ENCODE measurements at regions not wholly inside any gene's neighbourhood (a gene's known extent, or its start where the extent isn't known, plus 50 kb on each side); places are given as distances from the start of the nearest gene placed in this dataset.

- no peak for DNase-seq (ENCODE audit: low spot score)
Observed at GRCh38 chr20:39144757-39145156, 182.6 kb downstream of the DHX35 start.

GRCh38 chr20:39142407-39143096 is 180.4 kb downstream of the DHX35 start:
- DNase-seq (ENCODE audit: low spot score) = no peak

DNA sequence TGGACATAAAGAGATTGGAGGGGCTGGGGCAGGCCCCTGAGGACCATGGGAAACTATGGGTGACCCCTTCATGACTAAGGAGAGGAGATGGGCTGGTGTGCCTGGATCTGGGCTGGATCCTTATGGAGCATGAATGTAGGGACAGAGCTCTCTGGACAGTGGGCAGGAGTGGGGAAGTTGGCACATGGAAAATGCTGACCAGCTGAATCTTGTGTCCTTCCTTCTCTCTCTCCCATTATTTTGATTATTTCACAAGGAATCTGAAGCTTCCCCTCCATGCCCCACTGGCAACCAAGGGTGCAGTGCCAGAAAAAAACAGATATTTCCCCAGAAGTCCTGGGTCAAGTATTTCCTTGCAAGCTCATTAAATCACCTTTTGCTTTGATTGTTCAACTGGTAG is 175.2 kb downstream of the DHX35 start:
- DNase-seq (ENCODE audit: low spot score) = no peak

GRCh38 chr20:39136798-39137197 is 174.7 kb downstream of the DHX35 start:
- DNase-seq (ENCODE audit: low spot score) = no peak

- DNase-seq (ENCODE audit: low spot score) = no peak
Observed at GRCh38 chr20:39135885-39136544, 173.9 kb downstream of the DHX35 start.

DNA sequence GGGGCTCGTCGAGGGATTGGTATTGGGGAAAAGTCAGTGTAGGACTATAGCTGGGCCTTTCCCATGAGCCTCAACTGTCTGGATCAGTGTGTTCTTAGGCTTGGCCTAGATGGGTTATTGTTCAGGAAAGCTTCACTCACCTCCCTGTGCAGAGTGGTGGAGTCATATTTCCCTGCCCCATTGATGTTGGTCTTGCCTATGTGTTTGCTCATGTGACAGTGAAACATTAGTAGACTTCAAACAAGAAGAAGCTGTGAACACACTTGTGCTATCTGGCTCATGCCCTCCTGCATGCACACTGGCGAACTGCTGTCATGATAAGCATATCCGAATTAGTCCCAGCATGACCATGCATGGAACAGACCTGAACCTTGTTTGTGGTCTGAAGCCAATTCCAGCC is 171.1 kb downstream of the DHX35 start:
- DNase-seq (ENCODE audit: low spot score) = no peak

GRCh38 chr20:39132511-39132910 is 170.4 kb downstream of the DHX35 start:
- no peak for DNase-seq (ENCODE audit: low spot score)

GRCh38 chr20:39132093-39132492 is 169.9 kb downstream of the DHX35 start:
- no peak for DNase-seq (ENCODE audit: low spot score)

- no peak for DNase-seq (ENCODE audit: low spot score)
Observed at GRCh38 chr20:39130627-39131026, 168.5 kb downstream of the DHX35 start.

GRCh38 chr20:39129523-39129922 is 167.4 kb downstream of the DHX35 start:
- no peak for DNase-seq (ENCODE audit: low spot score)

DNA sequence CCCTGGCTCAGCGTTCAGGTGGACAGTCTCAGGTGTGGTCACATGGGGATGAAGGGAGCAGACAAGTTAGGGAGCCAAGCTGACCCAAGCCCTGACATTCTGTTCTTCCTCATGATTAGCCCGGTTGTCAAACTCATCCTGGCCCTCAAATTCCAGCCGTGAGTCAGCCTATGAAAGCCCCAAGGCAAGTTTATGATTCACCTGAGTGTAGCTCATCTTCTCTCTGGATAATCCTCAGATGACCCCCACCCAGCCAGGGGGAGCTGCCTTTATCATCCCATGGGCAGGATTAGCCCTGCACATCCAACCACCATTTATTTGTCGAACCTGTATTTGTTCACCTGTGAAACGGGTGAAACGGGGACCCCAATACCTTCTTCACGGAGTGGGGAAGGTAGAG is 161.9 kb downstream of the DHX35 start:
- no peak for DNase-seq (ENCODE audit: low spot score)

- no peak for DNase-seq (ENCODE audit: low spot score)
Observed at GRCh38 chr20:39123185-39123557, 161.0 kb downstream of the DHX35 start.

GRCh38 chr20:39117491-39117890 is 155.3 kb downstream of the DHX35 start:
- no peak for DNase-seq (ENCODE audit: low spot score)

- DNase-seq (ENCODE audit: low spot score) = no peak
Observed at GRCh38 chr20:39116020-39116419, 153.9 kb downstream of the DHX35 start.

DNA sequence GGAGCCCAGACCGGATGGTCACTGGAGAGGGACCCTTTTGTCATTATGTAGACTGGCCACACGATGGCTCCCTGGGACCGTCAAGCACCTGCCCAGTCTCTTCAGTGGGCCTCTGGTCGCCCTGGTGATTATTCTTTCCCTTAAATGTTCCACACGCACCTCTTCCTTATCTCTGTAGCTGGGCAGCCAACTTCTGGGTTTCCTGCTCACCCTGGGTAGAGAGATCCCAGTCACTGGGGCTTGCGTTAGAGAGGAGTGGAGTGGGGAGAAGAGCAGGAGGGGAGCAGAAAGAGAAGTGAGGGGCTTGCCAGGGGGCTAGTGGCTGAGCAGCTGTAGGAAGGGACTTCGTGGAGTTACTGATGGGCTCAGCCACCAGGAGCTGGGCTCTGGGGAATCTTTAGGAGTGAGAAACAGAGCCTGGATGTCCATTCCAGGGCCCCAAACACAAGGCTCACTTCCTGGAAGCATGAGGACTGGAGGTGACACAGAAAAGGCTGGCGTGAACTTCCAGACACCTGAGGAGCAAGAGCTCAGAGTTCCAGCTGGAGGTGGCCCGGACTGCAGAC is 150.1 kb downstream of the DHX35 start:
- DNase-seq (ENCODE audit: low spot score) = peak; percentile 70

DNA sequence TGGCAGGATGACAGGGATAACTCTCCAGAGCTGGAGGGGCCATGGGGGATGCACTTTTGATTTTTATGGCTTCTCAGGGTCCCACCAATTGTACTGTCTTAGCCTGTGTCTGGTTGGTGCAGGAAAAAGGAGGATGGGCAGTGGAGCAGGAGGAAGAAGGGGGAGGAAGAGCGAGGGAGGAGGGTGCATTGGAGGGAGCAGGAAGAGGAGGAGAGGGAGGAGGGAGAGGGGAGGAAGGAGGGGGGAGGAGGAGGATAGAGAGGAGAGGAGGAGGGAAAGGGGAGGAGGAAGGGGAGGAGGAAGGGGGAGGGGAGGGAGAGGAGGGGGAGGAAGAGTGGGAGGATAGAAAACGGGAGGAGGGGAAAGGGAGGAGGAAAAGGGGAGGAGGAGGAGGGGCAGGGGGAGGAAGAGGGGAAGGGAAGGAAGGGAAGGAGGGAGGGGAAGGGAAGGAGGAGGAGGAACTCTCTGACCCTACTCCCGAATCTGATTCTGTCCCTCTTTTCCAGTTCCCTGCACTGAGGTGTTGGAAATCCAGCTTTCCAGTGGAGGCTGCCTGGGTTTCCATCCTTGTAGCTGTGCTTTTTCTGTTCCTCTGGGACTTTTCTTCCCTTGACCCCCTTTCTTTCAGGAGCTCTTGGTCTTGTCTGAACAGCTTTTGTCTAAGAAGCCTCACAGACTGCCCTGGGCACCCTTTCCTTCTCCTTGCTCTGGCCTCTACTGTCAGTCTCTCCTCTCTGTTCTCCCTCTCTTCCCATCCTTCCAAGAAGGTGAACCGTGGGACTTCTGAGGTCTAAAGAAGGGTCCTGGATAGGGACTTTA is 149.4 kb downstream of the DHX35 start:
- DNase-seq (ENCODE audit: low spot score) = no peak

GRCh38 chr20:39110819-39111136 is 148.6 kb downstream of the DHX35 start:
- no peak for DNase-seq (ENCODE audit: low spot score)

DNA sequence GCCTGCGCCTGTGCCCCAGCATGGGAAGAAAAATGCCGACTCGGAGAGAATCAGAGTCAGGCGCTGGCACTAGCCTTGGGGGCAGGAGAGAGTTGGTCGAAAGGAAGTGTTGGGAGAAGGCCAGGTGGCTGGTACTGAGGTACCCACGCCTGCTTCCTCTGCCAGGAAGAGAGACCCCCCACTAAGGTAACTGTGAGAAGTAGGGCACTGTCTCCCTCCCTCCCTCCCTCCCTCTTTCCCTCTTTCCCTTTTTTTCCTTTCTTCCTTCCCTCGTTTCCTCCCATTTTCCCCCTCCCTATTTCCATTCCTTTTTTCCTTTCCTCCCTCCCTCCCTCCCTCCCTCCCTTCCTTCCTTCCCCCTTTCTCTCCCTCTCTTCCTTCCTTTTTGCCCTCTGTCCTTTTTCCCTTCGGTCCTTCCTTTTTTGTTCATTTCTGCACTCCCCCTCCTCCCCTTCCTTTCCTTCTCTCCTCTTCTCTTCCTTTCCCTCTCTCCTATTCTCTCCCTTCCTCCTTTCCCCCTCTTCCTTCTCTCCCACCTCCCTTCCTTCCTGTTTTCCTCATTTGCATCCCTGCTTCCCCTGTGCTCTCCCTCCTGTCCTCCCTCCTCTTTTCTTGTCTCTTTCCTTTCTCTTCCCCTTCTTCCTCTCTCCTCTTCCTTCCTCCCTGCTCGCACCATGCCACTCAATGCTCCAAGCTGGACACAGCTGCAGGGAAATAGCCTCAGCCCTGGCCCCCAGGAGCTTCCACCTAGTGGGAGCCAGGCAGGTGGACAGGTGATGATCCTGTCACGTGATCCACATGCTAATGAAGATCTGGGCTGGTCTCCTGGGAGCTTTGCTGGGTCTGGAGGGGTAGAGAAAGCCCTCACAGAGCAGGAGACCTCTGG is 148.0 kb downstream of the DHX35 start:
- DNase-seq (ENCODE audit: low spot score) = no peak

GRCh38 chr20:39108746-39109145 is 146.6 kb downstream of the DHX35 start:
- no peak for DNase-seq (ENCODE audit: low spot score)

GRCh38 chr20:39107741-39108140 is 145.6 kb downstream of the DHX35 start:
- DNase-seq (ENCODE audit: low spot score) = peak; percentile 37

DNA sequence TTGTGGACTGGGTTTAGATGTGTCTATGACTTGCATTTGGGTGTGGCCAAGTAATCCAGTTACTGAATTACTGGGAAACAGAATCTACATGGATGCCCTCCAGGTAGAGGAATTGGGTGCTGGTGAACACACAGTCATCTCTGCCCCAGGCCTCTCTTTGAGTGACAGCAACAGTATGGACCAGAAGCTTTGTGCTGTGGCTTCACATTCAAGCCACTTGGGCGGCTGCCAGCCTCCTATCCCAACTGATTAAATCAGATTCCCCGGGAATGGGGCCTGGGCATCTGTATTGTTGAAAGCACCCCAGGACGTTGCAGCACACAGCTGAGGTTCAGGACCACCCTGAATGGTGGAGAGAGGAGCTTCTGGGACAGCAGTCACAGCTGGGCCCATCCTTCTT is 144.6 kb downstream of the DHX35 start:
- DNase-seq (ENCODE audit: low spot score) = no peak

- DNase-seq (ENCODE audit: low spot score) = no peak
Observed at GRCh38 chr20:39105551-39105950, 143.4 kb downstream of the DHX35 start.

Data from hepatic stellate cell (primary cell).